Heart left ventricle (tissue), 16 donors: ENCODE measurements at regions not wholly inside any gene's neighbourhood (a gene's known extent, or its start where the extent isn't known, plus 50 kb on each side); places are given as distances from the start of the nearest gene placed in this dataset.

ENCODE experiments used
- ATAC-seq, 4 donors: fragments of 200-7000 bp; cut with Tn5 transposase; one replicate each; pipeline ENCODE4 v1.9.1; 2020 to 2022; ENCODE audit warnings: moderate library complexity in 4 of 4, mild to moderate bottlenecking in 3 of 4, moderate number of reproducible peaks in 1 of 4
- DNase-seq, 5 donors: peaks; one replicate each; pipeline ENCODE4 v3.0.0-alpha.2; 2020
- H3K27ac ChIP-seq, 12 donors: fragments of 200-600 bp; sonication (generic) in 4 of 12; one replicate each; pipeline versions ENCODE4 v1.5.0 to v1.8.0; 2016 to 2022; ENCODE audit warnings: mild to moderate bottlenecking in 2 of 12
- H3K27me3 ChIP-seq, 9 donors: fragments of 200-600 bp; sonication (generic) in 2 of 9; one replicate each; pipeline versions ENCODE4 v1.5.1 to v1.8.0; 2016 to 2022; ENCODE audit warnings: mild to moderate bottlenecking in 3 of 9
- H3K36me3 ChIP-seq, 9 donors: fragments of 200-600 bp; sonication (generic) in 2 of 9; one replicate each; pipeline versions ENCODE4 v1.5.0 to v1.8.0; 2018 to 2022; ENCODE audit warnings: mild to moderate bottlenecking in 2 of 9
- H3K4me1 ChIP-seq, 12 donors: fragments of 200-600 bp; sonication (generic) in 4 of 12; one replicate each; pipeline versions ENCODE4 v1.5.0 to v1.8.0; 2016 to 2022; ENCODE audit warnings: mild to moderate bottlenecking in 3 of 12
- H3K4me3 ChIP-seq, 12 donors: fragments of 200-600 bp; sonication (generic) in 4 of 12; one replicate each; pipeline versions ENCODE4 v1.5.0 to v1.8.0; 2017 to 2022; ENCODE audit warnings: mild to moderate bottlenecking in 9 of 12, moderate library complexity in 4 of 12
- H3K9me3 ChIP-seq, 12 donors: fragments of 200-600 bp; sonication (generic) in 4 of 12; one replicate each; pipeline versions ENCODE4 v1.5.0 to v1.8.0; 2016 to 2022; ENCODE audit warnings: mild to moderate bottlenecking in 1 of 12
- CTCF ChIP-seq, 12 donors: fragments of 200-600 bp; sonication (generic) in 4 of 12; IDR thresholded peaks; one replicate each; pipeline versions ENCODE4 v1.5.0 to v1.8.0; 2018 to 2022; ENCODE audit warnings: antibody characterized with exemption in 12 of 12, mild to moderate bottlenecking in 5 of 12
- POLR2A ChIP-seq, 2 donors: fragments of 450-650 bp; IDR thresholded peaks; one replicate each; pipeline ENCODE4 v1.6.1; 2017; ENCODE audit warnings: antibody characterized with exemption in 2 of 2, mild to moderate bottlenecking in 2 of 2, moderate library complexity in 2 of 2
- WGBS, 4 donors: extraction: QIAGEN DNeasy Blood & Tissue Kit in 2 of 4; methylation state at CpG; one replicate each; pipeline versions ENCODE4 v1.1.5 to v1.1.7; 2013 to 2018; 5-methylcytosine and 5-hydroxymethylcytosine counted together
- intact Hi-C, 10 donors: fragments of 100-400 bp; cut with DNase I; formaldehyde crosslinking; loops; one replicate each; pipeline versions ENCODE4 v1.11.1 to v1.14.2; 2022
- donor health status: ischemic (EF 13 %, LVEDD 7.1; RV severe dilation, severe dysfunction).
- donor health status: healthy with polysubstance abuse.
- donor health status: DM: no; HTN: yes; CAD: no.
- donor health status: DM: no; HTN: no; CAD: no.
- donor health status: ischemic (EF 25% LVEDD 6.9; RV normal size, moderate dysfunction).
- donor health status: ischemic (EF 25% LVEDD 5.7; RV mildly dilated, moderate dysfunction).
- donor health status: healthy.
- donor health status: DM: yes; HTN: yes; CAD: no.
- donor health status: ischemic (EF 35%, LVEDD 5.7; RV mildly dilated, moderate dysfunction).
- donor health status: nonischemic (EF 11% LVEDD 7.7; RV severe dilation, severe dysfunction).
- donor health status: DM: yes; HTN: yes; CAD: no.
- donor health status: PGD.
- donor health status: ischemic (EF 29% LVEDD 5.4; RV normal size, mild dysfunction).
- donor health status: nonischemic (EF 23%, LVEDD 6.1; RV moderate dilation, normal function).

DNA sequence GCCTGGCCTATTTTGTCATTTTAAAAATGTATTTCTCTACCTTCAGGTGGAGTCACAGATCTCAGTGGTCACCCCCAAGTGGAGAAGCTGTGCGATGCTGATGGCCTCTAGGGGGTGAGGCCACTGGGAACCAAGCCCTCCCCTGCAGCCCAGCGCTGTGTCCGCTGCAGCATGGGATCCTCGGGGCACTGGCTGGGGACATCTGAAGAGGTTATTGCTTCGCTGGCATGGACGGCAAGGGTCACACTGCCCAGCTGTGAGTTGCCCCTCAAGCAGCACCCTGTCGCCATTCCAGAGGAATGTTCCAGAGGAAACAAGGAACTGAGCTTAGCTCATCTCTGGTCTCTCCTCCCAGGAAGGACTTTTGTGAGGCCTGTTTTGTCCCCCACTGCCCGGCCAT, 119.6 kb upstream of the S1PR3 start:
- TF ChIP-seq POLR2A (IDR thresholded peaks at IDR 0.05) (no peak), CTCF (IDR thresholded peaks at IDR 0.05) (no peak)
- H3K4me1 ChIP-seq = peaks cover 0 to 29% (median 11%) of the 10 kb centered on the region in 12 donors
- intact Hi-C loops = loop anchor here in 6 of 10 donors (2.0 to 10.0 kb wide), 11 partner anchors 54 to 127 kb away; partner anchors contain the start of gene S1PR3 (in 4 of the 6)
- ATAC-seq (peak in 2 of 4 donors; percentile 6 to 24), DNase-seq (peak in 1 of 5 donors; percentile 38)
- no peaks in the 10 kb centered on the region for H3K27me3 ChIP-seq
- H3K4me3 ChIP-seq = no peak overlapping the region
- no peaks in the 10 kb centered on the region for H3K36me3 ChIP-seq
- WGBS, 4 donors = 76 to 83% (median 81%) methylated on average over 4 to 8 of the region's 8 CpGs
- H3K9me3 ChIP-seq = peaks cover 0 to 20% (median 5%) of the 10 kb centered on the region in 12 donors
- H3K27ac ChIP-seq = peak overlapping the region in 11 of 12 donors; percentile 25 to 78 (median 63)

DNA sequence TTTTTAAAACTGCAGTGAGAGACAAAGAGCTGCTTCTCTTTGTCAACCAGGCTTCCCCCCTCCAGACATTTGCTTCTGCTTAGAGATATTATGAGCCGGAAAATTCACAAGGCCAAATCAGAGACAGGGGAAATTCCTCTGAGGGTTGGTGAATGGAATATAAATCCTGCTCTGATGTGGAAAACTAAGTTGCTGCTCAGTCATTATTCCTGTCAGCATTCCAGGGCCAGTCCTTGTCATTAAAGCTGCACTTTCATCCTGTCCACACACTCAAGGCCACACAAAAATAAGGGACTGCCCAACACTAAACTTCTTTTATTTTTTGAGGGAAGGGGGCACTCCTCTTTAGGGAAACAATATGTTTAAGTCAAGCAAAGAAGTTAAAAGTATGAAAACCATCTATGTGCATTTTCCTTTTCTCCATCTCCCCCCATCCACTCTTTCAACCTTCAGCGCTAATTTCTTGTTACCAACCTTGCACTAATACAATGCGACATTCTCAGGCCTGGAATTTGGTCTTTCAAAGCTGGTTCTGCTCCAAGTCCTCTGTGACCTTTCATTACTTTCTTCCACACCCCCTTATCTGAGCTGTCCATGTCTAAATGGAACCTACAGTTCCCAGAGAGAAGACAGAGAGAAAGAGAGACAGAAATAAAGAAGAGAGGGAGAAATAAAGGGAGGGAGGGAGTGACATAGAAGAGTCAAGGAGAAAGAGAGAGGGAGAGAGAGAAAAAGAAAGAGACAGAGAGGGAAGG, 118.9 kb upstream of the S1PR3 start:
- DNase-seq (no peak), ATAC-seq (peak; percentile 72 to 87 (median 81))
- Histone ChIP-seq H3K9me3 (peaks cover 0 to 20% (median 5%) of the 10 kb centered on the region in 12 donors), H3K27me3 (no peaks in the 10 kb centered on the region), H3K4me3 (no peak overlapping the region), H3K27ac (peak overlapping the region; percentile 25 to 78 (median 62)), H3K36me3 (no peaks in the 10 kb centered on the region), H3K4me1 (peaks cover 0 to 29% (median 11%) of the 10 kb centered on the region in 12 donors)
- intact Hi-C loops = loop anchor here in 6 of 10 donors (2.0 to 10.0 kb wide), 11 partner anchors 55 to 126 kb away; partner anchors contain the start of gene S1PR3 (in 4 of the 6)
- WGBS, 4 donors = 31 to 36% (median 35%) methylated on average over 3 of the region's 3 CpGs
- TF ChIP-seq POLR2A (IDR thresholded peaks at IDR 0.05) = no peak
- TF ChIP-seq CTCF (IDR thresholded peaks at IDR 0.05) = no peak

DNA sequence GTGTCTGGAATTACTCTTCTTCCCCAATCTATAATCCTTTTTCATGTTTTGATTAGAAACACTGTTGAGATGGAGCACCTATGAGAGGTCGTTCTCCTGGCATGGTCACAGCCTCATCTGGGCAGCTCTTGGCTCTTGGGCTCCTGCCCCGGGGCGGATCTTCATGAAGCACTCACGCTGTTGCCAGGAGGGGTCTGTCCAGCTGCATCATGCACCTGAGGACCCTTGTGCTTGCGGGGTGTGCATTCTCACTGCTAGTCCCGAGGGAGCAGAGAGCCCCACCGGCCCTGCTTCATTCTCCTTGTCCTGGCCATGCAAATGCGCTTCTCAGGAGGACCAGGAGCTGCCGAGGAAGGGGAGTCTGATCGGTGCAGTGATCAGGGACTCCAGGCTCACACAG, 117.6 kb upstream of the S1PR3 start:
- peaks cover 0 to 11% (median 4%) of the 10 kb centered on the region in 12 donors for H3K9me3 ChIP-seq
- ATAC-seq = peak in 3 of 4 donors; percentile 8 to 27 (median 12)
- intact Hi-C loops = loop anchor here in 6 of 10 donors (2.0 to 10.0 kb wide), 11 partner anchors 56 to 125 kb away; partner anchors contain the start of gene S1PR3 (in 4 of the 6)
- peak in 1 of 5 donors; percentile 57 for DNase-seq
- TF ChIP-seq POLR2A (IDR thresholded peaks at IDR 0.05) = no peak
- TF ChIP-seq CTCF (IDR thresholded peaks at IDR 0.05) = no peak
- 69 to 79% (median 73%) methylated on average over 10 of the region's 10 CpGs for WGBS, 4 donors
- peaks cover 0 to 29% (median 11%) of the 10 kb centered on the region in 12 donors for H3K4me1 ChIP-seq
- no peaks in the 10 kb centered on the region for H3K27me3 ChIP-seq
- no peak overlapping the region for H3K4me3 ChIP-seq
- H3K27ac ChIP-seq = peak overlapping the region in 8 of 12 donors; percentile 0 to 78 (median 62)
- no peaks in the 10 kb centered on the region for H3K36me3 ChIP-seq

DNA sequence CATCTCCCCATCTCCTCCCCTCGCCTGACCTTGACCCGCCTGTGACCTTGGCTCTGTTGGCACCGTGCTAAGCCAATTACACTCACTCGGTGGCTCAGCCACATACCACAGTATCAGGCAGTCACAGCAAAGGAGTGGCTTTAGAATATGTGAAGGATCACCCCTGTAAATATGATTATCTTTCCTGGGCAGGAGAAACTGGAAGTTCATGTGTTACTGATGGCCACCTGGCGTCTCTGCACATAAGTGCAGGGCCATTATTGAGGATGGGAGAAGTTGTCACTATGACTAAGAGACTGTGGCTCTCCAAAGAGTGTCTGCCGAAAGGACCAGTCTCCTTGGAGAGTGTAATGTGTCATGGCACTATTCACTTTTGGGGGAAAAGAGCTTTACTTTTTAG, 116.9 kb upstream of the S1PR3 start:
- peak overlapping the region in 5 of 12 donors; percentile 0 to 78 (median 37) for H3K27ac ChIP-seq

More for the DNA sequence above, 116.9 kb upstream of the S1PR3 start:
- peak in 8 of 12 donors; percentile 15 to 38 (median 28) for TF ChIP-seq CTCF (IDR thresholded peaks at IDR 0.05)
- no peak for TF ChIP-seq POLR2A (IDR thresholded peaks at IDR 0.05)
- H3K27me3 ChIP-seq = no peaks in the 10 kb centered on the region
- WGBS, 4 donors = 49 to 63% (median 55%) methylated on average over 6 of the region's 6 CpGs
- intact Hi-C loops = loop anchor here in 6 of 10 donors (5.0 to 10.0 kb wide), 8 partner anchors 57 to 120 kb away; partner anchors contain the start of gene S1PR3 (in 3 of the 6)
- H3K4me3 ChIP-seq = no peak overlapping the region
- ATAC-seq (peak in 3 of 4 donors; percentile 36 to 55 (median 46)), DNase-seq (peak in 1 of 5 donors; percentile 39)
- H3K4me1 ChIP-seq = peaks cover 0 to 29% (median 11%) of the 10 kb centered on the region in 12 donors
- H3K9me3 ChIP-seq = peaks cover 0 to 3% (median under 1%) of the 10 kb centered on the region in 12 donors
- no peaks in the 10 kb centered on the region for H3K36me3 ChIP-seq
